A549 (cell line): ENCODE measurements at regions not wholly inside any gene's neighbourhood (a gene's known extent, or its start where the extent isn't known, plus 50 kb on each side); places are given as distances from the start of the nearest gene placed in this dataset.

Source experiments
- ATAC-seq, 2 experiments: fragments of 200-7000 bp in 1 of 2; fragments of >200 bp in 1 of 2; cut with Nextera tagmentation in 1 of 2; cut with Tn5 transposase in 1 of 2; 3 replicates each; pipeline versions ENCODE4 v1.8.0 to v1.9.1; 2018 to 2020; ENCODE audit warnings: mild to moderate bottlenecking in 1 of 2, moderate library complexity in 1 of 2
- CTCF ChIA-PET: fragments of 300-600 bp; sonication (Branson Sonifier 250); formaldehyde crosslinking; extraction: SDS; loops from one replicate; lab custom pipeline; 2021; ENCODE audit warnings: antibody characterized with exemption, inconsistent platforms; lab: Yijun Ruan, JAX
- POLR2A ChIA-PET: fragments of 350-600 bp; formaldehyde crosslinking; extraction: SDS; loops from one replicate; lab custom pipeline; 2021; ENCODE audit warnings: antibody characterized with exemption, inconsistent platforms; lab: Yijun Ruan, JAX
- DNase-seq, 2 experiments: peaks; one replicate each; pipeline versions ENCODE4 v3.0.0 to v3.0.0-alpha.2; 2011 to 2016; ENCODE audit warnings: low read depth in 1 of 2, low spot score in 1 of 2
- FAIRE-seq: peaks from 2 replicates; lab custom pipeline; 2011; peaks lifted over from hg19 to GRCh38; lab: Jason Lieb, UNC
- H3K27ac ChIP-seq, 2 experiments: fragments of >200 bp; sonication (Bioruptor Twin); formaldehyde crosslinking; 3 replicates each; pipeline ENCODE4 v1.5.1; 2016 to 2017
- H3K4me1 ChIP-seq: fragments of >200 bp; sonication (Bioruptor Twin); formaldehyde crosslinking; 3 replicates; pipeline ENCODE4 v1.6.1; 2016
- H3K4me2 ChIP-seq: fragments of >200 bp; sonication (Bioruptor Twin); formaldehyde crosslinking; 3 replicates; pipeline ENCODE4 v1.6.1; 2016
- H3K4me3 ChIP-seq: fragments of >200 bp; sonication (Bioruptor Twin); formaldehyde crosslinking; 3 replicates; pipeline ENCODE4 v1.5.1; 2016
- H3K9me3 ChIP-seq: fragments of >200 bp; sonication (Bioruptor Twin); formaldehyde crosslinking; 3 replicates; pipeline ENCODE4 v1.6.1; 2016
- CEBPB ChIP-seq, 2 experiments: fragments of >200 bp in 1 of 2; sonication (Bioruptor Twin) in 1 of 2; formaldehyde crosslinking in 1 of 2; IDR thresholded peaks; 2 replicates each; pipeline ENCODE4 v1.6.1; 2012 to 2016
- CHD4 ChIP-seq: fragments of 200-600 bp; sonication (generic); IDR thresholded peaks from 2 replicates; pipeline ENCODE4 v1.6.1; 2016; ENCODE audit warnings: antibody characterized with exemption, mild to moderate bottlenecking, borderline replicate concordance
- EHMT2 ChIP-seq: fragments of 200-600 bp; sonication (generic); IDR thresholded peaks from 2 replicates; pipeline ENCODE4 v1.6.1; 2016; ENCODE audit warnings: antibody characterized with exemption, low read depth, mild to moderate bottlenecking, moderate library complexity
- FOSL2 ChIP-seq, 2 experiments: fragments of 450-650 bp in 1 of 2; fragments of >200 bp in 1 of 2; sonication (Bioruptor Twin) in 1 of 2; formaldehyde crosslinking; IDR thresholded peaks; 2 replicates each; pipeline versions ENCODE4 v1.5.0 to v1.6.1; 2016 to 2020; ENCODE audit warnings: mild to moderate bottlenecking in 1 of 2, moderate library complexity in 1 of 2
- HOXB5 ChIP-seq: fragments of 250-450 bp; sonication (Bioruptor Pico); IDR thresholded peaks from 2 replicates; pipeline ENCODE4 v1.5.0; 2020; ENCODE audit warnings: mild to moderate bottlenecking, moderate library complexity
- KDM5A ChIP-seq: fragments of 200-600 bp; sonication (generic); IDR thresholded peaks from 2 replicates; pipeline ENCODE4 v1.6.1; 2016; ENCODE audit warnings: antibody characterized with exemption, mild to moderate bottlenecking
- MYC ChIP-seq: IDR thresholded peaks from 2 replicates; pipeline ENCODE4 v1.6.1; 2012; ENCODE audit warnings: mild to moderate bottlenecking, inconsistent platforms, low read length, improper control_type of control experiment, borderline replicate concordance
- NFE2L2 ChIP-seq: fragments of 150-350 bp; conservative IDR thresholded peaks from 2 replicates; pipeline ENCODE4 v1.6.1; 2014; ENCODE audit warnings: low read length
- NPAS2 ChIP-seq: fragments of 250-450 bp; sonication (Bioruptor Pico); IDR thresholded peaks from 2 replicates; pipeline ENCODE4 v1.8.0; 2022; ENCODE audit warnings: mild to moderate bottlenecking, moderate library complexity, borderline replicate concordance
- POLR2AphosphoS2 ChIP-seq: conservative IDR thresholded peaks from 2 replicates; pipeline ENCODE4 v1.6.1; 2012; ENCODE audit warnings: low read length, improper control_type of control experiment, inconsistent platforms
- TFCP2L1 ChIP-seq: fragments of 250-450 bp; sonication (Bioruptor Pico); IDR thresholded peaks from 2 replicates; pipeline ENCODE4 v1.5.0; 2021; ENCODE audit warnings: mild to moderate bottlenecking
- ZC3H11A ChIP-seq: fragments of 450-650 bp; IDR thresholded peaks from 2 replicates; pipeline ENCODE4 v1.6.1; 2014; ENCODE audit warnings: antibody characterized with exemption, mild to moderate bottlenecking
- ZNF302 ChIP-seq: fragments of 250-450 bp; sonication (Bioruptor Pico); IDR thresholded peaks from 2 replicates; pipeline ENCODE4 v1.9.0; 2021; ENCODE audit warnings: inconsistent platforms, mild to moderate bottlenecking, moderate library complexity
- WGBS: methylation state at CpG from one replicate; pipeline ENCODE4 v1.1.6; 2017; ENCODE audit errors: missing lambda C conversion rate; 5-methylcytosine and 5-hydroxymethylcytosine counted together
- TF ChIP-seq, protein P1 (sequence below): IDR thresholded peaks from 2 replicates; pipeline ENCODE4 v1.6.1; 2012; ENCODE audit warnings: low read depth, borderline replicate concordance
- TF ChIP-seq, protein P2 (sequence below): IDR thresholded peaks from 2 replicates; pipeline ENCODE4 v1.6.1; 2012
- TF ChIP-seq, protein P3 (sequence below): fragments of 200-600 bp; sonication (generic); IDR thresholded peaks from 2 replicates; pipeline ENCODE4 v1.6.1; 2016; ENCODE audit warnings: antibody characterized with exemption, mild to moderate bottlenecking, moderate library complexity
- TF ChIP-seq, protein P4 (sequence below): IDR thresholded peaks from 2 replicates; pipeline ENCODE4 v1.6.1; 2012
- TF ChIP-seq, protein P5 (sequence below): fragments of 450-650 bp; IDR thresholded peaks from 2 replicates; pipeline ENCODE4 v1.6.1; 2014; ENCODE audit warnings: antibody characterized with exemption
- TF ChIP-seq, protein P6 (sequence below): fragments of 150-350 bp; IDR thresholded peaks from 2 replicates; pipeline ENCODE4 v1.6.1; 2014; ENCODE audit warnings: low read depth, mild to moderate bottlenecking, low read length

DNA sequence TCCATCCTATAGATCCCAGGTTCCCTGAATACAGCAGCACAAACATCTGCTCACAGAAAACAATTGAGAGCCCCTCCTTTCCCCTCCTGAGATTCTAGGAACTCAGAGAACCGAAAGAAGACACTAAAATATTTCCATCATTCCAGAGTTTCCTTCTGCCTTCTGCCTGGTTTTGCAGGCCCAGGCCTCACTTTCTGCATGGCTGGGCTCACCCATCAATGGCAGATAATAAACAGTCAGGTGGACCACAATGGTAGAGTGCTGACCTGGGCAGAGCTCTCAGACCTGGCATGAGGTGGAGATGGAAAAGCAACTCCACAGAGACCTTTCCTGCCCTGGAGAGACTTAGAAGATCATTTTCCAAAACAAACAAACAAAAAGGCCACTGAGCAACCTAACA is 389.1 kb downstream of the NXPE2 start:
- ATAC-seq (no peak), DNase-seq (no peak), FAIRE-seq (no peak)
- Histone ChIP-seq H3K4me3 (no peak overlapping the region), H3K27ac (no peak overlapping the region), H3K9me3 (no peaks in the 10 kb centered on the region), H3K4me1 (no peaks in the 10 kb centered on the region), H3K4me2 (no peak overlapping the region)
- no peak for TF ChIP-seq ZC3H11A
- TF ChIP-seq, protein P1, sequence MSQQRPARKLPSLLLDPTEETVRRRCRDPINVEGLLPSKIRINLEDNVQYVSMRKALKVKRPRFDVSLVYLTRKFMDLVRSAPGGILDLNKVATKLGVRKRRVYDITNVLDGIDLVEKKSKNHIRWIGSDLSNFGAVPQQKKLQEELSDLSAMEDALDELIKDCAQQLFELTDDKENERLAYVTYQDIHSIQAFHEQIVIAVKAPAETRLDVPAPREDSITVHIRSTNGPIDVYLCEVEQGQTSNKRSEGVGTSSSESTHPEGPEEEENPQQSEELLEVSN, result no peak
- TF ChIP-seq ZNF302 (CRISPR knock-in tag), result no peak
- TF ChIP-seq EHMT2, result no peak
- no peak for TF ChIP-seq NFE2L2
- TF ChIP-seq, protein P2, sequence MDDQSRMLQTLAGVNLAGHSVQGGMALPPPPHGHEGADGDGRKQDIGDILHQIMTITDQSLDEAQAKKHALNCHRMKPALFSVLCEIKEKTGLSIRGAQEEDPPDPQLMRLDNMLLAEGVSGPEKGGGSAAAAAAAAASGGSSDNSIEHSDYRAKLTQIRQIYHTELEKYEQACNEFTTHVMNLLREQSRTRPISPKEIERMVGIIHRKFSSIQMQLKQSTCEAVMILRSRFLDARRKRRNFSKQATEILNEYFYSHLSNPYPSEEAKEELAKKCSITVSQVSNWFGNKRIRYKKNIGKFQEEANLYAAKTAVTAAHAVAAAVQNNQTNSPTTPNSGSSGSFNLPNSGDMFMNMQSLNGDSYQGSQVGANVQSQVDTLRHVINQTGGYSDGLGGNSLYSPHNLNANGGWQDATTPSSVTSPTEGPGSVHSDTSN, result no peak
- TF ChIP-seq CHD4, result no peak
- TF ChIP-seq MYC, result no peak
- no peak for TF ChIP-seq TFCP2L1 (CRISPR knock-in tag)
- no peak for TF ChIP-seq POLR2AphosphoS2
- no peak for TF ChIP-seq CEBPB (IDR thresholded peaks at IDR 0.05)
- TF ChIP-seq HOXB5 (CRISPR knock-in tag), result no peak
- TF ChIP-seq, protein P3, sequence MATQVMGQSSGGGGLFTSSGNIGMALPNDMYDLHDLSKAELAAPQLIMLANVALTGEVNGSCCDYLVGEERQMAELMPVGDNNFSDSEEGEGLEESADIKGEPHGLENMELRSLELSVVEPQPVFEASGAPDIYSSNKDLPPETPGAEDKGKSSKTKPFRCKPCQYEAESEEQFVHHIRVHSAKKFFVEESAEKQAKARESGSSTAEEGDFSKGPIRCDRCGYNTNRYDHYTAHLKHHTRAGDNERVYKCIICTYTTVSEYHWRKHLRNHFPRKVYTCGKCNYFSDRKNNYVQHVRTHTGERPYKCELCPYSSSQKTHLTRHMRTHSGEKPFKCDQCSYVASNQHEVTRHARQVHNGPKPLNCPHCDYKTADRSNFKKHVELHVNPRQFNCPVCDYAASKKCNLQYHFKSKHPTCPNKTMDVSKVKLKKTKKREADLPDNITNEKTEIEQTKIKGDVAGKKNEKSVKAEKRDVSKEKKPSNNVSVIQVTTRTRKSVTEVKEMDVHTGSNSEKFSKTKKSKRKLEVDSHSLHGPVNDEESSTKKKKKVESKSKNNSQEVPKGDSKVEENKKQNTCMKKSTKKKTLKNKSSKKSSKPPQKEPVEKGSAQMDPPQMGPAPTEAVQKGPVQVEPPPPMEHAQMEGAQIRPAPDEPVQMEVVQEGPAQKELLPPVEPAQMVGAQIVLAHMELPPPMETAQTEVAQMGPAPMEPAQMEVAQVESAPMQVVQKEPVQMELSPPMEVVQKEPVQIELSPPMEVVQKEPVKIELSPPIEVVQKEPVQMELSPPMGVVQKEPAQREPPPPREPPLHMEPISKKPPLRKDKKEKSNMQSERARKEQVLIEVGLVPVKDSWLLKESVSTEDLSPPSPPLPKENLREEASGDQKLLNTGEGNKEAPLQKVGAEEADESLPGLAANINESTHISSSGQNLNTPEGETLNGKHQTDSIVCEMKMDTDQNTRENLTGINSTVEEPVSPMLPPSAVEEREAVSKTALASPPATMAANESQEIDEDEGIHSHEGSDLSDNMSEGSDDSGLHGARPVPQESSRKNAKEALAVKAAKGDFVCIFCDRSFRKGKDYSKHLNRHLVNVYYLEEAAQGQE, result no peak
- TF ChIP-seq, protein P4, sequence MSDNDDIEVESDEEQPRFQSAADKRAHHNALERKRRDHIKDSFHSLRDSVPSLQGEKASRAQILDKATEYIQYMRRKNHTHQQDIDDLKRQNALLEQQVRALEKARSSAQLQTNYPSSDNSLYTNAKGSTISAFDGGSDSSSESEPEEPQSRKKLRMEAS, result no peak
- TF ChIP-seq, protein P5, sequence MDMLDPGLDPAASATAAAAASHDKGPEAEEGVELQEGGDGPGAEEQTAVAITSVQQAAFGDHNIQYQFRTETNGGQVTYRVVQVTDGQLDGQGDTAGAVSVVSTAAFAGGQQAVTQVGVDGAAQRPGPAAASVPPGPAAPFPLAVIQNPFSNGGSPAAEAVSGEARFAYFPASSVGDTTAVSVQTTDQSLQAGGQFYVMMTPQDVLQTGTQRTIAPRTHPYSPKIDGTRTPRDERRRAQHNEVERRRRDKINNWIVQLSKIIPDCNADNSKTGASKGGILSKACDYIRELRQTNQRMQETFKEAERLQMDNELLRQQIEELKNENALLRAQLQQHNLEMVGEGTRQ, result no peak
- no peak for TF ChIP-seq KDM5A
- TF ChIP-seq FOSL2 (IDR thresholded peaks at IDR 0.05), result no peak
- TF ChIP-seq FOSL2 (CRISPR knock-in tag; IDR thresholded peaks at IDR 0.05), result no peak
- TF ChIP-seq, protein P6, sequence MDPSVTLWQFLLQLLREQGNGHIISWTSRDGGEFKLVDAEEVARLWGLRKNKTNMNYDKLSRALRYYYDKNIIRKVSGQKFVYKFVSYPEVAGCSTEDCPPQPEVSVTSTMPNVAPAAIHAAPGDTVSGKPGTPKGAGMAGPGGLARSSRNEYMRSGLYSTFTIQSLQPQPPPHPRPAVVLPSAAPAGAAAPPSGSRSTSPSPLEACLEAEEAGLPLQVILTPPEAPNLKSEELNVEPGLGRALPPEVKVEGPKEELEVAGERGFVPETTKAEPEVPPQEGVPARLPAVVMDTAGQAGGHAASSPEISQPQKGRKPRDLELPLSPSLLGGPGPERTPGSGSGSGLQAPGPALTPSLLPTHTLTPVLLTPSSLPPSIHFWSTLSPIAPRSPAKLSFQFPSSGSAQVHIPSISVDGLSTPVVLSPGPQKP, result no peak
- no peak for TF ChIP-seq NPAS2 (CRISPR knock-in tag)
- 7% methylated on average over 1 of the region's 1 CpG for WGBS
- POLR2A ChIA-PET, result no interaction called here
- CTCF ChIA-PET, result no interaction called here
